Trophoblast cell (in vitro differentiated cells and primary cell): ENCODE measurements at regions not wholly inside any gene's neighbourhood (a gene's known extent, or its start where the extent isn't known, plus 50 kb on each side); places are given as distances from the start of the nearest gene placed in this dataset.
A peak's percentile ranks its signal among the peaks of the same experiment; 100 is the strongest.

Source experiments
- DNase-seq, 2 donors: peaks; one replicate each; pipeline ENCODE4 v3.0.0-alpha.2; 2016
- H2AFZ ChIP-seq: 2 replicates; pipeline ENCODE4 v1.6.1; 2013; ENCODE audit warnings: low read length, moderate library complexity, mild to moderate bottlenecking; ENCODE audit not compliant: insufficient read depth, poor library complexity
- H2AK5ac ChIP-seq: 2 replicates; pipeline ENCODE4 v1.6.1; 2013; ENCODE audit warnings: mild to moderate bottlenecking, low read length
- H2BK120ac ChIP-seq: 2 replicates; pipeline ENCODE4 v1.6.1; 2013; ENCODE audit warnings: low read length, mild to moderate bottlenecking, moderate library complexity; ENCODE audit not compliant: insufficient read depth, poor library complexity
- H2BK12ac ChIP-seq: 2 replicates; pipeline ENCODE4 v1.6.1; 2013; ENCODE audit warnings: mild to moderate bottlenecking, low read length, moderate library complexity
- H2BK5ac ChIP-seq: 2 replicates; pipeline ENCODE4 v1.6.1; 2013; ENCODE audit warnings: low read length, low read depth, moderate library complexity, mild to moderate bottlenecking; ENCODE audit not compliant: poor library complexity
- H3K14ac ChIP-seq: 2 replicates; pipeline ENCODE4 v1.6.1; 2013; ENCODE audit warnings: mild to moderate bottlenecking, low read length
- H3K18ac ChIP-seq: 2 replicates; pipeline ENCODE4 v1.6.1; 2013; ENCODE audit warnings: mild to moderate bottlenecking, low read length
- H3K23ac ChIP-seq: 2 replicates; pipeline ENCODE4 v1.6.1; 2013; ENCODE audit warnings: low read length
- H3K27ac ChIP-seq: 2 replicates; pipeline ENCODE4 v1.5.1; 2013; ENCODE audit warnings: low read depth, mild to moderate bottlenecking, inconsistent platforms, low read length, moderate library complexity
- H3K27me3 ChIP-seq: 2 replicates; pipeline ENCODE4 v1.6.1; 2013; ENCODE audit warnings: inconsistent platforms, mild to moderate bottlenecking, low read length, moderate library complexity; ENCODE audit not compliant: insufficient read depth
- H3K36me3 ChIP-seq, 2 experiments: 1 replicate in 1 of 2; 2 replicates in 1 of 2; pipeline ENCODE4 v1.6.1; 2013; ENCODE audit warnings: low read length in 2 of 2, mild to moderate bottlenecking in 2 of 2, moderate library complexity in 1 of 2; ENCODE audit not compliant: insufficient read depth in 2 of 2, control insufficient read depth in 1 of 2
- H3K4ac ChIP-seq: 2 replicates; pipeline ENCODE4 v1.6.1; 2013; ENCODE audit warnings: low read depth, mild to moderate bottlenecking, low read length, moderate library complexity
- H3K4me1 ChIP-seq, 2 experiments: 1 replicate in 1 of 2; 2 replicates in 1 of 2; pipeline ENCODE4 v1.6.1; 2013; ENCODE audit warnings: low read length in 2 of 2, mild to moderate bottlenecking in 2 of 2, moderate library complexity in 1 of 2; ENCODE audit not compliant: insufficient read depth in 2 of 2, control insufficient read depth in 1 of 2
- H3K4me2 ChIP-seq: 2 replicates; pipeline ENCODE4 v1.6.1; 2013; ENCODE audit warnings: inconsistent platforms, mild to moderate bottlenecking, low read length, moderate library complexity
- H3K4me3 ChIP-seq: 2 replicates; pipeline ENCODE4 v1.5.1; 2013; ENCODE audit warnings: mild to moderate bottlenecking, low read depth, low read length, inconsistent platforms
- H3K79me1 ChIP-seq: one replicate; pipeline ENCODE4 v1.6.1; 2013; ENCODE audit warnings: low read length
- H3K79me2 ChIP-seq: 2 replicates; pipeline ENCODE4 v1.6.1; 2013; ENCODE audit warnings: low read length, mild to moderate bottlenecking; ENCODE audit not compliant: control insufficient read depth, insufficient read depth, poor library complexity
- H3K9ac ChIP-seq: 2 replicates; pipeline ENCODE4 v1.6.1; 2013; ENCODE audit warnings: mild to moderate bottlenecking, low read length
- H3K9me3 ChIP-seq: 2 replicates; pipeline ENCODE4 v1.6.1; 2013; ENCODE audit warnings: low read depth, mild to moderate bottlenecking, control low read depth, inconsistent platforms, low read length; ENCODE audit not compliant: insufficient read depth
- H4K12ac ChIP-seq: 2 replicates; pipeline ENCODE4 v1.6.1; 2013; ENCODE audit warnings: low read depth, mild to moderate bottlenecking, low read length, moderate library complexity
- H4K8ac ChIP-seq: 2 replicates; pipeline ENCODE4 v1.6.1; 2013; ENCODE audit warnings: low read depth, mild to moderate bottlenecking, low read length, moderate library complexity
- H4K91ac ChIP-seq: one replicate; pipeline ENCODE4 v1.6.1; 2013; ENCODE audit warnings: low read depth, mild to moderate bottlenecking, low read length, moderate library complexity
- WGBS: extraction: QIAGEN DNeasy Blood & Tissue Kit; methylation state at CpG from one replicate; pipeline ENCODE4 v1.1.7; 2013; ENCODE audit warnings: missing lambda C conversion rate; ENCODE audit not compliant: insufficient read length, insufficient coverage; ENCODE audit errors: extremely low coverage; 5-methylcytosine and 5-hydroxymethylcytosine counted together

GRCh38 chr3:84738086-84738485 lies 220.7 kb upstream of the CADM2 start:
- Histone ChIP-seq H4K91ac (no peak overlapping the region), H2BK12ac (no peak overlapping the region), H4K12ac (no peak overlapping the region), H4K8ac (no peak overlapping the region), H3K27ac (no peak overlapping the region), H3K4me1 (no peaks in the 10 kb centered on the region), H3K9me3 (no peaks in the 10 kb centered on the region), H2BK5ac (no peak overlapping the region), H3K79me1 (no peaks in the 10 kb centered on the region), H3K9ac (no peak overlapping the region), H3K4ac (no peak overlapping the region), H3K79me2 (no peaks in the 10 kb centered on the region), H3K4me2 (no peak overlapping the region), H3K18ac (no peak overlapping the region), H3K27me3 (no peaks in the 10 kb centered on the region), H3K4me3 (no peak overlapping the region), H3K36me3 (no peaks in the 10 kb centered on the region), H2AFZ (no peak overlapping the region), H3K23ac (no peak overlapping the region), H2AK5ac (no peak overlapping the region), H3K14ac (no peak overlapping the region), H2BK120ac (no peak overlapping the region)
- WGBS: no CpG with 5 or more reads among the region's 2 CpGs
- no peak for DNase-seq

GRCh38 chr3:84742915-84743425 lies 215.8 kb upstream of the CADM2 start:
- Histone ChIP-seq H2AK5ac (no peak overlapping the region), H4K91ac (no peak overlapping the region), H4K8ac (no peak overlapping the region), H3K79me2 (no peaks in the 10 kb centered on the region), H3K27ac (no peak overlapping the region), H3K79me1 (no peaks in the 10 kb centered on the region), H2BK12ac (no peak overlapping the region), H3K4me2 (no peak overlapping the region), H3K27me3 (no peaks in the 10 kb centered on the region), H3K23ac (no peak overlapping the region), H2BK120ac (no peak overlapping the region), H3K36me3 (no peaks in the 10 kb centered on the region), H3K14ac (no peak overlapping the region), H4K12ac (no peak overlapping the region), H3K18ac (no peak overlapping the region), H3K9ac (no peak overlapping the region), H2AFZ (no peak overlapping the region), H3K4me1 (no peaks in the 10 kb centered on the region), H3K9me3 (no peaks in the 10 kb centered on the region), H3K4ac (no peak overlapping the region), H3K4me3 (no peak overlapping the region), H2BK5ac (no peak overlapping the region)
- DNase-seq: no peak
- no CpG with 5 or more reads among the region's 2 CpGs for WGBS

- Histone ChIP-seq H3K36me3 (no peaks in the 10 kb centered on the region), H3K79me2 (no peaks in the 10 kb centered on the region), H2AK5ac (no peak overlapping the region), H2BK5ac (no peak overlapping the region), H4K8ac (no peak overlapping the region), H3K4me1 (no peaks in the 10 kb centered on the region), H2BK120ac (no peak overlapping the region), H2AFZ (no peak overlapping the region), H3K4me2 (no peak overlapping the region), H3K27ac (no peak overlapping the region), H4K91ac (no peak overlapping the region), H3K9ac (no peak overlapping the region), H3K14ac (no peak overlapping the region), H3K27me3 (no peaks in the 10 kb centered on the region), H3K4ac (no peak overlapping the region), H3K79me1 (no peaks in the 10 kb centered on the region), H4K12ac (no peak overlapping the region), H3K18ac (no peak overlapping the region), H2BK12ac (no peak overlapping the region), H3K9me3 (no peaks in the 10 kb centered on the region), H3K4me3 (no peak overlapping the region), H3K23ac (no peak overlapping the region)
- DNase-seq: no peak
- WGBS: no CpG with 5 or more reads among the region's 1 CpG
Observed at GRCh38 chr3:84744130-84744529, 214.7 kb upstream of the CADM2 start.

GRCh38 chr3:84755860-84756259 lies 202.9 kb upstream of the CADM2 start:
- Histone ChIP-seq H3K4me1 (no peaks in the 10 kb centered on the region), H2AK5ac (no peak overlapping the region), H2BK12ac (no peak overlapping the region), H4K12ac (no peak overlapping the region), H2BK5ac (no peak overlapping the region), H3K9me3 (no peaks in the 10 kb centered on the region), H3K4me2 (no peak overlapping the region), H4K8ac (no peak overlapping the region), H3K4me3 (no peak overlapping the region), H3K4ac (no peak overlapping the region), H3K79me1 (no peaks in the 10 kb centered on the region), H3K23ac (no peak overlapping the region), H2BK120ac (no peak overlapping the region), H3K18ac (no peak overlapping the region), H3K79me2 (no peaks in the 10 kb centered on the region), H3K9ac (no peak overlapping the region), H3K27me3 (no peaks in the 10 kb centered on the region), H4K91ac (no peak overlapping the region), H2AFZ (no peak overlapping the region), H3K27ac (no peak overlapping the region), H3K14ac (no peak overlapping the region), H3K36me3 (no peaks in the 10 kb centered on the region)
- peak in 1 of 2 donors; percentile 29 for DNase-seq
- WGBS: no CpG with 5 or more reads among the region's 13 CpGs
